Fibroblast of lung (primary cell): ENCODE measurements at regions not wholly inside any gene's neighbourhood (a gene's known extent, or its start where the extent isn't known, plus 50 kb on each side); places are given as distances from the start of the nearest gene placed in this dataset.

Source experiments
- DNase-seq, 2 donors: peaks; one replicate each; pipeline versions ENCODE4 v3.0.0 to v3.0.0-alpha.2; 2010; ENCODE audit warnings: low read depth in 2 of 2
- H2AFZ ChIP-seq: 2 replicates; pipeline ENCODE4 v1.5.1; 2012; ENCODE audit warnings: low read length, control low read depth, inconsistent platforms
- H3K27ac ChIP-seq: 2 replicates; pipeline ENCODE4 v1.5.1; 2011; ENCODE audit warnings: low read length, control low read depth; ENCODE audit not compliant: insufficient read depth
- H3K27me3 ChIP-seq: 2 replicates; pipeline ENCODE4 v1.5.1; 2011; ENCODE audit warnings: mild to moderate bottlenecking, low read length; ENCODE audit not compliant: control insufficient read depth, insufficient read depth
- H3K36me3 ChIP-seq: 2 replicates; pipeline ENCODE4 v1.5.1; 2011; ENCODE audit warnings: low read length; ENCODE audit not compliant: control insufficient read depth, insufficient read depth
- H3K4me1 ChIP-seq: 2 replicates; pipeline ENCODE4 v1.5.1; 2011; ENCODE audit warnings: low read length; ENCODE audit not compliant: control insufficient read depth, insufficient read depth; ENCODE audit errors: extremely low read depth
- H3K4me2 ChIP-seq: 2 replicates; pipeline ENCODE4 v1.5.1; 2011; ENCODE audit warnings: low read length, control low read depth; ENCODE audit not compliant: insufficient read depth; ENCODE audit errors: extremely low read depth
- H3K4me3 ChIP-seq, 4 experiments: fragments of 200-600 bp in 1 of 4; sonication (generic) in 1 of 4; replicated peaks in 1 of 4; 2 replicates each; pipeline ENCODE4 v1.5.1; 2011 to 2016; ENCODE audit warnings: low read length in 4 of 4, low read depth in 3 of 4, mild to moderate bottlenecking in 3 of 4, control low read depth in 2 of 4, inconsistent platforms in 1 of 4, mixed read lengths in 1 of 4; ENCODE audit not compliant: insufficient read depth in 1 of 4; ENCODE audit errors: control extremely low read depth in 1 of 4
- H3K79me2 ChIP-seq: 2 replicates; pipeline ENCODE4 v1.5.1; 2012; ENCODE audit warnings: mild to moderate bottlenecking, low read length, inconsistent platforms; ENCODE audit not compliant: control insufficient read depth, insufficient read depth
- H3K9ac ChIP-seq: 2 replicates; pipeline ENCODE4 v1.5.1; 2011; ENCODE audit warnings: mild to moderate bottlenecking, low read length, control low read depth; ENCODE audit not compliant: insufficient read depth
- H3K9me3 ChIP-seq: 2 replicates; pipeline ENCODE4 v1.5.1; 2012; ENCODE audit warnings: low read depth, low read length; ENCODE audit not compliant: control insufficient read depth, insufficient read depth
- H4K20me1 ChIP-seq: 2 replicates; pipeline ENCODE4 v1.5.1; 2011; ENCODE audit warnings: low read length; ENCODE audit not compliant: control insufficient read depth, insufficient read depth; ENCODE audit errors: extremely low read depth
- EZH2 ChIP-seq: IDR thresholded peaks from 2 replicates; pipeline ENCODE4 v1.5.1; 2012; ENCODE audit warnings: low read length, control low read depth, mild to moderate bottlenecking; ENCODE audit errors: missing control alignments
- TF ChIP-seq, protein P1 (sequence below), 2 donors: IDR thresholded peaks in 1 of 2; conservative IDR thresholded peaks in 1 of 2; 1 replicate in 1 of 2; 2 replicates in 1 of 2; pipeline ENCODE4 v1.5.1; 2011 to 2012; ENCODE audit warnings: low read length in 2 of 2, control low read depth in 1 of 2, inconsistent platforms in 1 of 2, low read depth in 1 of 2, mild to moderate bottlenecking in 1 of 2

DNA sequence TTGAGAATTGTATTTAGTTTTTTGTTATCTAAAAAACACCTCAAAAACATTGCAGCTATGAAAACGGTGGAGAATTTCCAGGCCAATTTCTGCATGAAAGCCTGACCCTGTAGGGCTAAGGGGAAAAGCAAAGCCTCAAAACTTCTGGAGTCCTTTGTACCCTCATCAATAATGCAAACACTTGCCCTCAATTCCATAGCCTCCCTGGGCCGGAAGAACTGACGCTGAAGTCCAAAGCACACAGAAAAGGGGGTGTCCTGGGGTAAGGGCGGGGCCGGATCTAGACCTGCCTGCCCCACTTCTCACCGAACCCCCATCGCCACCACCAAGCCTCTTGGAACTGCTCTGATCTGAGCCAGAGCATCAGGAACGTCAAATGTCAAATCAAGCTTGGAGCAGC, 173.9 kb upstream of the S100G start:
- H3K9ac ChIP-seq: no peak overlapping the region
- no peak overlapping the region for H3K27ac ChIP-seq
- no peak overlapping the region for H3K4me2 ChIP-seq
- H3K4me1 ChIP-seq: no peaks in the 10 kb centered on the region
- no peak overlapping the region for H3K4me3 ChIP-seq
- H3K27me3 ChIP-seq: no peaks in the 10 kb centered on the region
- no peaks in the 10 kb centered on the region for H3K9me3 ChIP-seq
- H2AFZ ChIP-seq: no peak overlapping the region
- H3K36me3 ChIP-seq: no peaks in the 10 kb centered on the region
- DNase-seq: no peak
- TF ChIP-seq, protein P1, sequence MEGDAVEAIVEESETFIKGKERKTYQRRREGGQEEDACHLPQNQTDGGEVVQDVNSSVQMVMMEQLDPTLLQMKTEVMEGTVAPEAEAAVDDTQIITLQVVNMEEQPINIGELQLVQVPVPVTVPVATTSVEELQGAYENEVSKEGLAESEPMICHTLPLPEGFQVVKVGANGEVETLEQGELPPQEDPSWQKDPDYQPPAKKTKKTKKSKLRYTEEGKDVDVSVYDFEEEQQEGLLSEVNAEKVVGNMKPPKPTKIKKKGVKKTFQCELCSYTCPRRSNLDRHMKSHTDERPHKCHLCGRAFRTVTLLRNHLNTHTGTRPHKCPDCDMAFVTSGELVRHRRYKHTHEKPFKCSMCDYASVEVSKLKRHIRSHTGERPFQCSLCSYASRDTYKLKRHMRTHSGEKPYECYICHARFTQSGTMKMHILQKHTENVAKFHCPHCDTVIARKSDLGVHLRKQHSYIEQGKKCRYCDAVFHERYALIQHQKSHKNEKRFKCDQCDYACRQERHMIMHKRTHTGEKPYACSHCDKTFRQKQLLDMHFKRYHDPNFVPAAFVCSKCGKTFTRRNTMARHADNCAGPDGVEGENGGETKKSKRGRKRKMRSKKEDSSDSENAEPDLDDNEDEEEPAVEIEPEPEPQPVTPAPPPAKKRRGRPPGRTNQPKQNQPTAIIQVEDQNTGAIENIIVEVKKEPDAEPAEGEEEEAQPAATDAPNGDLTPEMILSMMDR (conservative IDR thresholded peaks at IDR 0.05 in 1 of 2, IDR thresholded peaks at IDR 0.05 in 1 of 2; ENCODE audit: low read depth in 1 of 2, low read length in 2 of 2): no peak
- H4K20me1 ChIP-seq: no peaks in the 10 kb centered on the region
- no peaks in the 10 kb centered on the region for H3K79me2 ChIP-seq

DNA sequence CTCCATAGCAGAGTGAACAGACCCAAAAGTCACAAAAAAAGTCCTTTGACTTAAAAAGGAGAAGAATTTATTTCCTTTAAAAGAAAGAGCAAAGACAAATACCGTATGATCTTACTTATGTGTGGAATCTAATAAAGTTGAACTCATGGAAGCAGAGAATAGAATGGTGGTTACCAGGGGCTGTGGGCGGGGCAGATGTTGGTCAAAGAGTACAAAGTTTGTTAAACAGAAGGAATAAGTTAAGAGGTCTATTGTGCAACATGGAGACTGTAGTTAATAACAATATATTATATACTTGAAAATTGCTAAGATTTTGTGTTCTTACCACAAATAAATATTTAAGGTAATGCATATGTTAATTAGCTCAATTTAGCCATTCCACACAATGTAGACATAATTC, 173.3 kb upstream of the S100G start:
- DNase-seq: no peak
- Histone ChIP-seq H3K36me3 (no peaks in the 10 kb centered on the region), H3K9me3 (no peaks in the 10 kb centered on the region)

DNA sequence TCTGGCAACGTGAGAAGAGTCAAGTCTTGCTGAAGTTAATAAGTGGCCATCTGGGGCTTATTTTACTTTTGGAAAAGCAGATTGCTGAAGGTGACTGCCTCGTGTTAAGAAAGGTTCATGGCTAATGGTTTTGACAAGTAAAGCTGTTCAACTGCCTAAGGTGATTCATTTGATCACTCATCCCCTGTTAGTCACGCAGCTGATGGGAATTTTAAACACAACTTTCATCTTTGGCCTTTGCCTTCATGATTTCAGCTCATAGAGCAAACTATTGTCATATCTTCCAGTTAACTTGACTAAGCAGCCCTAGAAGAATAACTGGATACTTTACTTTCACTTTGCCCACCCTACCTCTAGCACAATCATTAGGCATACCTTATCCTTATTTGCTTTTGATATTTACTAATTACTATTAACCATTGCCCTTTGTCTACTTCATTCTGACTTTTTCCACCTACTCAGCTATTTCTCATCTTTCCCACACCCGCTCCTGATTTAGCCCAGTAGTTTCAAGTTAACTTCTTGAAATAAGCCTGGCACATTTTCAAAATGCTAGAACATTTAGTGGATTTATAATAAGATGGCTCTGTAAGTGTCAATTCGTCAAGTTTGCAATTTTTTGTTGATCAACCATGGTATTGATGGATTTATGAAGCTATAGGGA, 170.6 kb upstream of the S100G start:
- H3K79me2 ChIP-seq: no peaks in the 10 kb centered on the region
- H3K27me3 ChIP-seq: no peaks in the 10 kb centered on the region
- H3K9ac ChIP-seq: no peak overlapping the region
- H2AFZ ChIP-seq: no peak overlapping the region
- no peaks in the 10 kb centered on the region for H3K36me3 ChIP-seq
- no peak for TF ChIP-seq EZH2
- TF ChIP-seq, protein P1 (conservative IDR thresholded peaks at IDR 0.05 in 1 of 2, IDR thresholded peaks at IDR 0.05 in 1 of 2; ENCODE audit: low read depth in 1 of 2, low read length in 2 of 2): no peak
- no peaks in the 10 kb centered on the region for H4K20me1 ChIP-seq
- peak overlapping the region; percentile 44 for H3K4me2 ChIP-seq
- no peak overlapping the region for H3K4me3 ChIP-seq
- H3K9me3 ChIP-seq: no peaks in the 10 kb centered on the region
- DNase-seq: peak; percentile 28 to 77
- peak overlapping the region; percentile 39 for H3K27ac ChIP-seq
- H3K4me1 ChIP-seq: peaks cover 2% of the 10 kb centered on the region

More for the DNA sequence above, 173.3 kb upstream of the S100G start:
- no peaks in the 10 kb centered on the region for H3K4me1 ChIP-seq
- H3K4me2 ChIP-seq: no peak overlapping the region
- no peak overlapping the region for H3K27ac ChIP-seq
- no peak overlapping the region for H3K9ac ChIP-seq
- no peak overlapping the region for H2AFZ ChIP-seq
- no peak overlapping the region for H3K4me3 ChIP-seq
- no peaks in the 10 kb centered on the region for H3K79me2 ChIP-seq
- H3K27me3 ChIP-seq: no peaks in the 10 kb centered on the region
- TF ChIP-seq, protein P1 (conservative IDR thresholded peaks at IDR 0.05 in 1 of 2, IDR thresholded peaks at IDR 0.05 in 1 of 2; ENCODE audit: low read depth in 1 of 2, low read length in 2 of 2): no peak
- no peaks in the 10 kb centered on the region for H4K20me1 ChIP-seq
